Lower leg skin (tissue), 4 donors: ENCODE measurements at regions not wholly inside any gene's neighbourhood (a gene's known extent, or its start where the extent isn't known, plus 50 kb on each side); places are given as distances from the start of the nearest gene placed in this dataset.

Source experiments
- DNase-seq, 2 donors: peaks; one replicate each; pipeline ENCODE4 v3.0.0-alpha.2; 2019; ENCODE audit warnings: low spot score in 2 of 2
- H3K4me3 ChIP-seq: fragments of 200-600 bp; sonication (generic); 2 replicates; pipeline ENCODE4 v1.5.1; 2017; ENCODE audit warnings: mild to moderate bottlenecking, low read depth; ENCODE audit not compliant: poor library complexity, severe bottlenecking
- CTCF ChIP-seq, 3 donors: fragments of 450-650 bp; IDR thresholded peaks; one replicate each; pipeline ENCODE4 v1.5.1; 2016; ENCODE audit warnings: antibody characterized with exemption in 3 of 3, mild to moderate bottlenecking in 3 of 3, moderate library complexity in 2 of 3
- POLR2A ChIP-seq, 2 donors: fragments of 450-650 bp; IDR thresholded peaks; one replicate each; pipeline ENCODE4 v1.6.1; 2016 to 2017; ENCODE audit warnings: antibody characterized with exemption in 2 of 2, mild to moderate bottlenecking in 1 of 2, moderate library complexity in 1 of 2
- WGBS, 2 donors: methylation state at CpG; one replicate each; pipeline ENCODE4 v1.1.5; 2018; 5-methylcytosine and 5-hydroxymethylcytosine counted together
- intact Hi-C: fragments of 100-400 bp; cut with DNase I; formaldehyde crosslinking; loops from one replicate; pipeline ENCODE4 v1.15.0; 2023; ENCODE audit warnings: low total_unique reads

GRCh38 chr5:1736889-1737711 is 62.5 kb downstream of the MRPL36 start:
- H3K4me3 ChIP-seq, result no peak overlapping the region
- TF ChIP-seq CTCF (IDR thresholded peaks at IDR 0.05), result no peak
- TF ChIP-seq POLR2A (IDR thresholded peaks at IDR 0.05), result no peak
- peak; percentile 10 to 71 for DNase-seq
- intact Hi-C loops, result no loop called here
- WGBS, 2 donors, result 76 to 77% methylated on average over 10 to 15 of the region's 15 CpGs

GRCh38 chr5:1736065-1736464 is 63.6 kb downstream of the MRPL36 start:
- WGBS, 2 donors, result 77% methylated on average over 4 of the region's 4 CpGs
- peak; percentile 3 to 42 for DNase-seq

GRCh38 chr5:1735320-1735970 is 64.2 kb downstream of the MRPL36 start:
- DNase-seq, result peak; percentile 9 to 78

More at GRCh38 chr5:1736065-1736464, 63.6 kb downstream of the MRPL36 start:
- H3K4me3 ChIP-seq, result no peak overlapping the region
- intact Hi-C loops, result no loop called here
- TF ChIP-seq CTCF (IDR thresholded peaks at IDR 0.05) (no peak), POLR2A (IDR thresholded peaks at IDR 0.05) (no peak)

GRCh38 chr5:1734908-1735289 is 64.7 kb downstream of the MRPL36 start:
- 64 to 78% methylated on average over 7 to 9 of the region's 9 CpGs for WGBS, 2 donors
- intact Hi-C loops, result no loop called here
- no peak overlapping the region for H3K4me3 ChIP-seq
- TF ChIP-seq POLR2A (IDR thresholded peaks at IDR 0.05) (no peak), CTCF (IDR thresholded peaks at IDR 0.05) (no peak)
- DNase-seq, result peak in 1 of 2 donors; percentile 56

More at GRCh38 chr5:1735320-1735970, 64.2 kb downstream of the MRPL36 start:
- intact Hi-C loops, result no loop called here
- TF ChIP-seq CTCF (IDR thresholded peaks at IDR 0.05) (no peak), POLR2A (IDR thresholded peaks at IDR 0.05) (no peak)
- H3K4me3 ChIP-seq, result no peak overlapping the region
- 83 to 95% methylated on average over 4 to 6 of the region's 9 CpGs for WGBS, 2 donors

GRCh38 chr5:1734271-1734907 is 65.2 kb downstream of the MRPL36 start:
- DNase-seq, result peak; percentile 9 to 76
- intact Hi-C loops, result no loop called here
- TF ChIP-seq POLR2A (IDR thresholded peaks at IDR 0.05) (no peak), CTCF (IDR thresholded peaks at IDR 0.05) (no peak)
- 75 to 81% methylated on average over 16 to 18 of the region's 18 CpGs for WGBS, 2 donors
- no peak overlapping the region for H3K4me3 ChIP-seq
